ENCODE measurements at regions not wholly inside any gene's neighbourhood (a gene's known extent, or its start where the extent isn't known, plus 50 kb on each side); places are given as distances from the start of the nearest gene placed in this dataset.
"Not testable (repeated sequence)": the region's sequence is repeated elsewhere in the genome, so short reads cannot be mapped to it uniquely, and the experiment has no call there.

DNA sequence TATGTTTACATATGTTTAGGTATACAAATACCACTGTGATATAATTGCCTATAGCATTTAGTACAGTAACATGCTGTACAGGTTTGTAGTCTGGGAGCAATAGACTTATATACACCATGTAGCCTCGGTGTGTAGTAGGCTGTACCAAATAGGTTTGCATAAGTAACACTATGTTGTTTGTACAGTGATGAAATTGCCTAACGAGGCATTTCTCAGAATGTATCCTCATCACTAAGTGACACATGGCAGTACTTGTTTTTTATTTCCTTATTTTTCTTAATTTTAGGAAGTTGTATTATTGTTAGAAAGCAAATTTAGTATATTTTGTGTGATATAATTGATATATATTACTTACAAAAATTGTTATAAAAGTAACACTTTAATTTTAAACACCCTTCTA is 840.9 kb downstream of the LTN1 start:
- DNase-seq, result no peak

DNA sequence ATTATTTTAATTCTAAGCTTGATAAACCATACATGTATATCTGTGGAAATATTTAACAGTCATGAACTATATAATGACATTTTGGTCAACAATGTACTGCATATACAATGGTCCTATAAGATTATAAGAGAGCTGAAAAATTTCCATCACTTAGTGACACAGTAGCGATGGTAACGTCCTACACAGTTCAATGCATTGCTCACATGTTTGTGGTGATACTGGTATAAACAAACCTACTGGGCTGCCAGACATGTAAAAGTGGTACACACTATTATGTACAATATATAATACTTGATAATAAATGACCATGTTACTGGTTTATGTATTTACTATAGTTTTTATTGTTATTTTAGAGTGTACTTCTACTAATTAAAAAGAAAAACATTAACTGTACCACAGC is 841.9 kb downstream of the LTN1 start:
- DNase-seq, result no peak

DNA sequence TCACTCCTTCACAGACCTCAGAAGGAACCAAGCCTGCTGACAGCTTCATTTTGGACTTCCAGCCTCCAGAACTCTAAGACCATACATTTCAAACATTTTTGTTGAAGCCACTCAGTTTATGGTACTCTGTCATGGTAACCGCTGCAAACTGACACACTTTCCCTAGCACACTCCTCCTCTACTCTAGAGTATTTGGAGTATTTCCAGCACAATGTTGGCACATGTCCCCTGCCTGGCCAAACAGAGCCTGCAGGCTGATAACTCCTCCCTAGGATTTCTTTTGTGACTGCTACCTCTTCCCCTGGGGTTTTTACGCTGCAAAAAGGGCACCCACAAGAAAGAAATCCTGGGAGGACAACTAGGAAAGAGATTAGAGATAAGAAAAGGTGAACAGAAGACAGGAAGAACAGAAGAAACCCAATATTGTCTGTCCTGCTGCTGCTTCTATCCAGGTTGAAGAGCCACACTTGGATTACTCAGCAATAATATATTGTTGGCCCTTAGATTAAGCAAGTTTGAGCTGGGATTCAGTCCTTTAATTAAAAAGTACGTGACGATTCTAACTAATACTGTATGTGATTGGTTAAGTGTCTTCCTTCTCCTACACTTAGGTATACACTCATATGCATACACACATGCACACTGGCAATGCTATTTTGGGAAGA is 844.1 kb downstream of the LTN1 start:
- no peak for DNase-seq

DNA sequence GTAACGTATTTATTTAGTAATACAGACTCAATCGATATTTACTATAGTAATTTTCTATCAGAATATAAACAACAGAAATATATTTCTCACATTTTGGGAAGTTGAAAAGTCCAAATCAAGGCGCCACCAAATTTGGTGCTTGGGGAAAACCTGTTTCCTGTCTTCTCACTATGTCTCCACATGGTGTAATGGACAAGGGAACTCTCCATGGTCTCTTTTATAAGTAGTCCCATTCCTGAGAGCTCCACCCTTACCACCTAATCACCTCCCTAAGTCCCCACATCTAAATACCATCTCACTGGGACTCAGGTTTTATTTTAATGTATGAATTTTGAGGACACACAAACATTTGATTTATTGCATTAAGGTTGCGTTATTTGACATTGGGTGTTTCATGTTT is 848.0 kb downstream of the LTN1 start:
- no peak for DNase-seq

DNA sequence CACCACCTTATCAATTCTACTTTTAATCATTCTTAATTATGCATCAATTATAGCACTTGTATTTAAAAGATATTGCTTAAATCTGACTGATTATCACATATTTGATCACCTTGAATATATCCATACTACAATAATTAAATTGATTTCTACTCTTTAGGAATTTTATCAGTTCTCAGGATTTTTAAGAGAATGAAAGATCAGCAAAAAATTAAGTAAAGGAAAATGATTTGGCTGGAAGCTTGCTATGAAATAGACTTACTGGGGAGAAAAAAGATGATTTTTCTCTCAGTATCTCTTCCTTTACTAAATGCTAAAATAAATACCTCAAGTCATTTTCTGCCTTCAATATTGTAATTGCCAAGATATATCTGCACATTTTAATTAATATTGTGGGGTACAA is 848.6 kb downstream of the LTN1 start:
- no peak for DNase-seq

DNA sequence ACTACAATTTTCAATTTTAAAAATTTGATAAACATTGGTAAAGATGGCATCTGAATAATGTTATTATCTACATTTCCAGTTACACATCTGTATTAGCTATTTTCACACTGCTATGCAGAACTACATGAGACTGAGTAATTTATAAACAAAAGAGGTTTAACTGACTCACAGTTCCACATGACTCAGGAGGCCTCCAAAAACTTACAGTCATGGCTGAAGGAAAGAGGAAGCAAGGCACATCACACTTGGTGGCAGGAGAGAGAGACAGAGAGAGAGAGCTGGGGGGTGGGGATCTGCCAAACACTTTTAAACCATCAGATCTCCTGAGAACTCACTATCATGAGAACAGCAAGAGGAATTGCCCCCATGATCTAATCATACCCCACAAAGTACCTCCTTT is 850.0 kb downstream of the LTN1 start:
- no peak for DNase-seq

DNA sequence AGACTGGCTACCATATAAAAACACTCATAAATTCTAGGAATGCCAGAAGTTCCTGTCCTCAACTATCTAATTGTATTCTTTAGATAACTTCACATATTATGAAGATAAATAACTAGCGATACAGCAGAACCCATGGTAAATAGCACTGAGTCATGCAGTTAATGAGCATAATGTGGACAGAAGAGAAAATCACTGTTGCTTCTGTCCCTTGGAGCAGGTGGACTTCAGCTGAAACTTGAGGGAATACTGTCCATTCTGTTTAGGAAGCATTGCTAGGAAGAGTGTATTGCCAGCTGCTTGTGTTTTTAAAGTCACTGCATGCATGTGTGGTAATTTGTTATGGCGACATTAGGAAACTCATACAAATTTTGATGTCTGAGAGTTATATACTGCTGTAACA is 854.4 kb downstream of the LTN1 start:
- no peak for DNase-seq

DNA sequence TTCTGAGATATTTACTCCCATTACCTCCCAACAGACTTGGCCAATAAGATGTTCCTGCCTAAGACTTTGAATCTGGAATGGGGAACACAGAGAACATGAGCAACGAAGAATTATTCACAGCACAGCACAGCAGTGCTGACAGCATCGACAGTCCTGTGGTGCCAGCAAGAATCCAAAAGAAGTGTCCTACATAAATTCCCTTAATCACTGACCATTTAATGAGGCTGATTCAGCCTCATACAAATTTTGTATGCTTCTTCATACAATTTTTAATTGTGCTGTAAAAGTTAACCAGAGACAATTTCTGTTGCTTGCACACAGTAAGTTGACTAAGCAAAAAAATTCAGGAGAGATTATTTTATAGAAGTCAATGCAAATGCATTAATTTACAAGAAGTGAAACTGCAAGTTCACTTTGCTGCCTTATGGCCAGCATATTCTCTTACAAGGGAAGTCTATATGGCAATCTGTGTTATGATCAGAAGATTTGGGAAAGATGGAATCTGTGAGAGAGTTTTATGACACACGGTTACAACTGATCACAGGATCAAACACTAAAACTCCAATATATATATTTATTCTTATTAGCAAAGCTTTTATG is 855.9 kb downstream of the LTN1 start:
- DNase-seq, result no peak

DNA sequence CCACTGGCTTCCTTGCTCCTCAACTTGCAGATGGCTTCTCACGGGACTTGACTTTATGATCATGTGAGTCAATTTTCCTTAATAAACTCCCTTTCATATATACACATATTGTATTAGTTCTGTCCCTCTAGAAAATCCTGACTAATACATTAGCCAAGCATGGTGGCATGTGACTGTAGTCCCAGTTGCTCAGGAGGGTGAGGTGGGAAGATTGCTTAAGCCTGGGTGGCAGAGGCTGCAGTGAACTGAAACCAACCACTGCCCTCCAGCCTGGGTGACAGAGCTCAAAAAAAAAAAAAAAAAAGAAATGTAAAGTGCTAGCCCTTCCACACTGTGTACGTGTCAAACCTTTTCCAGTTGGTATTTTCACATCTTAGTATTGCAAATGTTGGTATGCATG is 857.0 kb downstream of the LTN1 start:
- DNase-seq, result no peak

DNA sequence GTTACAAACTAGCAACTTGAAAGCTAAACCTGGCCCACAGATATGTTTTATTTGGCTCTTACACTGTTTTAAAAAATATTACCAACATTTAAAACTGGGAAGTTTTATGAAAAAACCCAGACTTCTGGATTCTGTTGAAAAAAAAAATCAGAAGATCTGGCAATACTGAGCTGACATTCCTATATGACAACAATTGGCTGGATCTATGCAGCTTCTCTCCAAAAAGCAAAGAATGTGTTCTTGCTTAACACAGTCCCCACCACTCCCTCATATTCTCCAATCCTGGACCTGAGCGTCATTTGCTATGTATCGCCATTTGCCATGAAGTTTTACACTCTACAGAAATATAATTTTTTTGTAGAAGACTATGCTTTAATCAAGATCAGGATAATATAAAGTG is 859.6 kb downstream of the LTN1 start:
- DNase-seq, result no peak

DNA sequence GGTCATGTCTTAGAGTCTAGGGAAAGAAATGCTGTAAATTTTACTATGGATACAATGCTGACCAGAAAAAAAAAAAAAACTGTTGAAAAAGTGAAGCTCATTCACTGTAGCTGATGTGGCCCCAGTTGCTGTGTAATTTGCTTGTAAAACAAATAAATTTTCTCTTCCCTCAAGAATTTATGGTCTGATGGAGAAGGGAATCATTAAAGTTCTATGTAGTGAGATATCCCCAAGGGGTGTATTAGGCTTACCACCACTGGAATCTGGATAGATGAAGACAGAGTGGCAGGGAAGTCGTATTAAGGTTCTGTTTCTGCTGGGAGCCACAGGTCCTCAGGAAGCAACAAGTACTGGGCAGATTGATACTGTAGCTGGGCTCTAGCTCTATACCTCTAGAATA is 860.0 kb downstream of the LTN1 start:
- DNase-seq, result no peak

DNA sequence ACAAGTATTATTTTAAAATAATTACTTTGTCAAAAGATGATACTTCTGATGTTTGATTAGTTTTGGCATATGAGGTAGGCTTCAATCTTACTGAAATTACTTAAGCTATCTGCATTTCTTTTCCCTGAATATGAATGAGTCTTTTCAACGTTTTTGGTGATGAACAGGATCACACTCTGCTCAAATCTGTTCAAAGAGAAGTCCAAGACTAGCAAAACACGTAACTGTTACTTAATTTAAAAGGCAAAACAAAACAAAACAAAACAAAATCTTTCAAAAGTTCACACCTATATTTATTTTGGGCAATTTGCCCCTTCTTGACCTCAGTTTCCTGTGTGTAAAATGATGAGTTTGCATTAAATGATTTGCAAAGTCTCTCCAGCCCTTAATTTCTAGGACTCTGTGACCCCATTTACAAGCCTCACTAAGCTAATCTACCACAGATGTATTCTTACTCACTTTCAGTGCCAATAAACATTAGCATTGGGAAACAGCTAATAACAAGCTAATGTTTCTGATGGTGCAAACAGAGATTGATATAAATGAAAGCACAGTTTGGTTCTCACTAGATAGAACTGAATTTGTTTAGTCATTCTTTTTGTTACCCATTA is 865.4 kb downstream of the LTN1 start:
- DNase-seq, result no peak

DNA sequence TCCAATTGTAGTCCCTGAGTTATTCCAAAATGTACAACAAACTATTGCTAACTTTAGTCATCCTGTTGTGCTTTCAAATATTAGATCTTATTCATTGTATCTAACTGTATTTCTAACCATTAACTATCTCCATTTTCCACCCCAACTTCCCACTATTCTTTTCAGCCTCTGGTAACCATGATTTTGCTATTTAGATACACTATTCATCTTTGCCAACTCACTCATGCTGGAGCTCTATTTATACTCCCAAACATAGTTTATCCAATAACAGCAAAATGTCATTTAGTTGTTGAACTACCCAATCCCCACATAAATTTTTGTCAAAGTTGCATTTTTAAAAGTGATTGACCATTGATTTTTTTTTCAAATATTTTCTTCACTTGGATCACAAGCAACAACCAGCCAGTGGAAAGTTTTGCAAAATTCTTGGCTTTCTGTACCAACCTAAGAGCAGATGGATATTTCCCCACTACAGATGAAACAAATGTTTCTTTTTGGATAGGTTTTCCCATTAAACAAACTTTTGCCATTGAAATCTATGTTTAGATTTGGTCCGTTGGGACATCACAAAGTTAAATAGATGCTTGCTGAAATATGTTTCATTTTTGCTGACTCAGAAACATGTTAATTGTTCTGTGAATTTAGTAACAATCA is 866.0 kb downstream of the LTN1 start:
- DNase-seq, result no peak

DNA sequence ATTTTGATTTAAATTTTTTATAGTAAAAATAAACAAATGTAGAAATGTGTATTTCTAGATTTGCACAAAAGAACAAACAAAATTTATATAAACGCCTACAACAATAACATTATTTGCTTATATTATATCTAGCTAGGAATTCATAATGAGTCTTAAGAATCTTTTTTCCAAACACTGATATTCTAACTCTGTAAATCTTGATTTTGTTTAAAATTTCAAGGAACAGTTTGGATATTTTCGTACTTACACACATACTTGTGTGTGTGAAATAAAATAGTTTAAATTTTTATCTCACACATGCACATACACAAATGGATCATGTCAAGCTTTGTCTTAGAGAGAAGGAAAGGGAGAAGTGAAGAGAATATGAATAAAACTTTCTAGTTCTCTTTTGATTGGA is 868.1 kb downstream of the LTN1 start:
- DNase-seq, result no peak

DNA sequence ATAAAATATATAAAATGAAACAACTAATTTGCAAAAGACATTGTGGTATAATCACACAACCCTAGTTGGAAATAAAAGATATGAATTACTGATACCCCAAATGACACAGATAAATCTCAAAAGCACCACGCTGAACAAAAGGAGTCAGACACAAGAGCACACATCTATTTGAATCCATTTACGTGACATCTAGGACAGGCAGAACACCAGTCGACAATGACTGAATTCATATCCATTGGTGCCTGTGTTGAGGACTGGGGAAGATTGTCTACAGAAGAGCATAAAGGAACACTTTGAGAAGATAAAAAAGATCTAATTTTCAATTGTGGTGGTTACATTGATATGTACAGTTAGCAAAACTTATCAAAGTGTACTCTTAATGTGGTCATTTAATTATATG is 874.1 kb downstream of the LTN1 start:
- no peak for DNase-seq

DNA sequence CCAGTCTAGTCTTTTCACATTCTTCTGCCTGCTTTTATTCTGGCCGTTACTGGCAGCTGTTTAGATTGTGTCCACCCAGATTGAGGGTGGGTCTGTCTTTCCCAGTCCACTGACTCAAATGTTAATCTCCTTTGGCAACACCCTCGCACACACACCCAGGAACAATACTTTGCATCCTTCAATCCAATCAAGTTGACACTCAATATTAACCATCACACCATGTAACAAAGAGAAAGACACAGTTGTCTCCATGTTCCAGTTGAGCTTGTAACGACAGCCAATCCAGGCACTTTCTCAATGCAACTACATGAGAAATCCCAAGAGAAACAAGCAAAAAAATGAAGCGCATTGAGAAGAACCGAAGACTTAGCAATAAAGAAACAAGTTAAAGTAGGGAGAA is 877.7 kb downstream of the LTN1 start:
- DNase-seq, result not testable (repeated sequence)

DNA sequence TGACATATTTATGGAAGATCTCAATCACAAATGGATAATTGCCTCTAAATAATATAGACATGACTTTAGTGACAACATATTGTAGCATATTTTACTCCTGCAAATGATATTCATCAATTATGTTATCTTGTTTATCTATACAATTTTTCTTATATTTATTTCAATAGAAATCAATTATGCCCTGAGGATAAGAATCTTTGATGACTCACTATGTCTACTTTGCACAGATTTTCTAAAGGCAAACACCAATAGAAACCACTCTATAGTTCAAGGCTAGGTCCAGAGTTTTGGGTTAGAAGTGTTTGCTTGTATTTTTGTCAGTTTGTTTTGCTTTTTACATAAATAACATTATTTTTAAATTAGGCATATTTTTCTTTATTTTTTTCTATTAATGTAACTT is 879.0 kb downstream of the LTN1 start:
- DNase-seq, result no peak

DNA sequence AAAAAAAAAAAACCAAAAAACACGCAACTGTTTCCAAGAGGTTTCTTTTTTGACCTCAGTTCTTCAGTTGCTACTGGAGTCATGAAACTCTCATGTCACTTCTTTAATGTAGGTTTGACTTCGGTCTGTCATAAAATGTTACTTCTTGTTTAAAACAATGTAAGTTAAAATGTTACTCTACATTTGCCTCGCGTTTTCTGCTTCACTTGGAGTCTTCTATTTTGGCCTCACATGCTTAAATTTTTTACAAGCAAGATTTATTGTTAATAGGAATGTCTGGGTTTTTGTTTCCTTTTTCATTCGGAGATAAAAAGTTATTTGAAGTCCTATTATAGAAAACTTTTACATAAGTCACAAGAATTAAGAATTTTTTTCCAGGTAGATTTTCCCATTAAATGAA is 880.2 kb downstream of the LTN1 start:
- DNase-seq, result no peak

DNA sequence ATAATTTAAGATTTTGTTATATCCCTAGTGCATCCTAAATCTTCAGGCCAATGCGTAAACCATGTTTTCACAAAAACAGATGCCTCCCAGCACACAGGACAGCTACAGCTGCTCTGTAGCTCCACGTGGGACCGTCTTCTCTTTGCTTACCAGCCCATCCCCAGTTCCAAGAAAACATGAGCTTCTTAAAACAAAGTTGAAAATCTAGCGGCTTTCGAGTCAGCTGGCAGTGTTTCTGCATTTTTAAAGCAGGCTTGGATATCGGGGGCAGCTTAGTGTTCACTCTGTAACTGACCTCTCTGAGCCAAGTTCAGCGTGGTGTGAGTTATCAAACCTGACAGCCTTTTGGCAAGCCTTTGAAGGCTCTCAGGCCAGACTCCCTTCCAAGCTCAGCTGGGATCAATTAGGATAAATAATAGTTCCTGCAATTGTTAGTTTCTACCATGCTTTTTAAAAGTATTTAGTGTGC is 881.5 kb downstream of the LTN1 start:
- DNase-seq, result no peak

DNA sequence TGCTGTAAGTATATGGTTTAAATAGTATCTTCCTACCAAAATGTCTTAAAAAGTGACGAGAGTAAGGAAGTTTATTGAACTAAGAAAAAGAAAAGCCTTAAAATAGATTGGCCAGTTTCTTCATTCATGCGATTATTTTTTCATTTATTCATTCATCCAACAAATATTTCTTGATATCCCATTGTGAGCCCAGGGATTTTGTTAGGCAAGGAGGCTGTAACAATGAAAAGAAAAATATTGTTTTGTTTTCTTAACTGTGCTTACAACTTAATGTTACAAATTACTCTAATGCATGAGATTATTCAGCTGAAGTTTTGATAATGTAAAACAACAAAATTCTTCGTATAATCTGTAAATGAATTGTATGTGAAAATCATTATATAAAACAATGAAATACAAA is 882.0 kb downstream of the LTN1 start:
- no peak for DNase-seq

DNA sequence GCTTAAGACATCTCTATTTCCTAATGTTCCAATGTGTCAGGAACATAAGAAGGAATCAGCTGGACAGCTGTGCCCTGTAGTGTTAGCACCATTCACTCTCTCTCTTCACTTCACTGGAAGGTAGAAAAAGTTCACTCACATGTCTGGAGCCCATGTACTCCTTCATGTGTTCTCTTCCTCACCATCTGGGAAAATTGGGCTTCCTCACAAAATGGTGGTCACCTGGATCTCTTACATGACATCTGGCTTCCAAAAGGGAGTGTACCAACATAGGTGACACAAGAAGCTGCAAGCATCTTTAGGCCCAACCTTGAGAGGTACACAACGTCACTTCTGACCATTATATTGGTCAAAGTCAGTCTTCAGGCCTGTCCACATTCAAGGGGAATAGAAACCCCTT is 882.6 kb downstream of the LTN1 start:
- DNase-seq, result no peak

DNA sequence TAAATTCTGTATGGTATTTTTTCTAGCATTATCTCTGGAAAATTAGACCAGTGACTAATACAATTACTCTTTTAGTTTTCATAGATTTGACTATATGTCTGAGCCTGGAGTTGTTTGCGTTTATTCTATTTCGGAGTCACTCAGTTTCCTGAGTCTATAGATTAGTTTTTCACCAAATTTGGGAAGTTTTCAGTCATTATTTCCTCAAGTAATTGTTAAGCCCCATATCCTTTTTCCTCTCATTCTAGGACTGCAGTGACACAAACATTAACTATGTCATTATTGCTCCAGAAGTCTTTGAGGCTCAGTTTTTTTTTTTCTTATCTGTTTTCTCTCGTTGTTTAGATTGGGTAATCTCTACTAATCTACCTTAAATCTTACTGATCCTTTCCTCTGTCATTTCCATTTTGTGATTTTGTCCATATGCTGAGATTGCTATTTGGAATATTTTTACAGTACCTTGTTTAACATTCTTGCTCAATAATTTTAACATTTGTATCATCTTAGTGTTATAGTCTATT is 886.2 kb downstream of the LTN1 start:
- DNase-seq, result no peak

DNA sequence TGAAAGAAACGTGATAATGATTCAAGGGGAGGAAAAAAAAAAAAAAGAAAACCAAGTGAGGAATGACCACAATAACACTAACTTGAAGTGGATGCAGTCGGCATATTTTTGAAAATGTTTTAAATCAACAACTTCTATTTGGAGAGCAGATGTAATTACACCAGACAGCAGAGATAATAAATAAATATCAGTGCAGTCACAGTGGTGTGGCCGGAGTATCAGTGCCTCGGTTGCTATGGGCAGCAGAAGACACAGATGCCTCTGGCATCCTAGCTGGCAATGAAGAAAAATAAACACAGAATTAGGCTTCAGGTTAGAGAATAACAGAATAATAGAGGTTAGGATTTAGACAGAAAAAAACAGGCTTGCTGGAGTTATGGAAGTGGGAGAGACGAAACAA is 888.3 kb downstream of the LTN1 start:
- no peak for DNase-seq

DNA sequence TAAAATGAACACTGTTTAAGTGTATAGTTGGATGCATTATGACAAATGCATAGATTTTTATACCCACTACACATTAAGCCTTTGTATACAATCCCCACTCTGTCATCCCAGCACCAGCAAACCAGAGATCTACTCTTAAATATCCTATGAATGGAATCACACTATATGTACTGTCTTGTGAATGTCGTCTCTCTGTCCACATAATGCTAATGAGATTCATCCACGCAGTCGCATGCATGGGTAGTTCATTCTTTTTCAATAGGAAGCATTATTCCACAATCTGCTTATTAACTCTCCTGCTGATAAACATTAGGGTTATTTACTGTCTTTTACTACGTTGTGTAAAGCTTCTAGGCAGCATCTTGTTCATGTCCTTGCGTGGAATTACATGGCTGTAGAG is 892.3 kb downstream of the LTN1 start:
- no peak for DNase-seq

Measured in NCI-H1694 (cell line).